Keratinocyte (primary cell): ENCODE measurements at regions not wholly inside any gene's neighbourhood (a gene's known extent, or its start where the extent isn't known, plus 50 kb on each side); places are given as distances from the start of the nearest gene placed in this dataset.

ENCODE experiments used
- DNase-seq: peaks from one replicate; pipeline ENCODE4 v3.0.0-alpha.2; 2011; ENCODE audit warnings: low read depth, missing footprints, low spot score
- FAIRE-seq: peaks from 2 replicates; lab custom pipeline; 2011; peaks lifted over from hg19 to GRCh38; lab: Jason Lieb, UNC
- H2AFZ ChIP-seq: 2 replicates; pipeline ENCODE4 v1.6.0; 2012; ENCODE audit warnings: low read length, control low read depth, inconsistent platforms; ENCODE audit not compliant: control insufficient read depth
- H3K27ac ChIP-seq: 2 replicates; pipeline ENCODE4 v1.5.1; 2011; ENCODE audit warnings: low read length; ENCODE audit not compliant: control insufficient read depth, insufficient read depth
- H3K27me3 ChIP-seq: 3 replicates; pipeline ENCODE4 v1.6.0; 2011; ENCODE audit warnings: low read length; ENCODE audit not compliant: control insufficient read depth, insufficient read depth; ENCODE audit errors: extremely low read depth
- H3K36me3 ChIP-seq, 2 experiments: 2 replicates in 1 of 2; 3 replicates in 1 of 2; pipeline ENCODE4 v1.5.1; 2011; ENCODE audit warnings: low read length in 2 of 2, mild to moderate bottlenecking in 1 of 2; ENCODE audit not compliant: control insufficient read depth in 2 of 2, insufficient read depth in 2 of 2; ENCODE audit errors: extremely low read depth in 1 of 2
- H3K4me1 ChIP-seq: 3 replicates; pipeline ENCODE4 v1.5.1; 2011; ENCODE audit warnings: low read length; ENCODE audit not compliant: control insufficient read depth, insufficient read depth; ENCODE audit errors: extremely low read depth
- H3K4me2 ChIP-seq: 3 replicates; pipeline ENCODE4 v1.6.0; 2011; ENCODE audit warnings: low read depth, low read length; ENCODE audit not compliant: control insufficient read depth, insufficient read depth; ENCODE audit errors: extremely low read depth
- H3K4me3 ChIP-seq, 3 experiments: fragments of 200-600 bp in 1 of 3; sonication (generic) in 1 of 3; 2 replicates in 2 of 3; 3 replicates in 1 of 3; pipeline ENCODE4 v1.5.1; 2011 to 2016; ENCODE audit warnings: low read length in 3 of 3, mild to moderate bottlenecking in 3 of 3, control low read depth in 2 of 3, inconsistent platforms in 1 of 3, low read depth in 1 of 3, mixed read lengths in 1 of 3, mixed run types in 1 of 3, moderate library complexity in 1 of 3; ENCODE audit not compliant: control insufficient read depth in 2 of 3, insufficient read depth in 2 of 3; ENCODE audit errors: extremely low read depth in 1 of 3
- H3K79me2 ChIP-seq: 2 replicates; pipeline ENCODE4 v1.6.0; 2012; ENCODE audit warnings: low read length; ENCODE audit not compliant: control insufficient read depth, insufficient read depth
- H3K9ac ChIP-seq: 3 replicates; pipeline ENCODE4 v1.6.0; 2011; ENCODE audit warnings: low read length; ENCODE audit not compliant: control insufficient read depth, insufficient read depth; ENCODE audit errors: extremely low read depth
- H3K9me1 ChIP-seq: 3 replicates; pipeline ENCODE4 v1.6.0; 2011; ENCODE audit warnings: low read length; ENCODE audit not compliant: control insufficient read depth, insufficient read depth; ENCODE audit errors: extremely low read depth
- H3K9me3 ChIP-seq: 2 replicates; pipeline ENCODE4 v1.5.1; 2012; ENCODE audit warnings: low read depth, low read length; ENCODE audit not compliant: control insufficient read depth
- H4K20me1 ChIP-seq: 3 replicates; pipeline ENCODE4 v1.6.0; 2011; ENCODE audit warnings: low read length; ENCODE audit not compliant: control insufficient read depth, insufficient read depth; ENCODE audit errors: extremely low read depth
- CTCF ChIP-seq, 3 experiments: IDR thresholded peaks in 1 of 3; conservative IDR thresholded peaks in 1 of 3; optimal IDR thresholded peaks in 1 of 3; 2 replicates in 2 of 3; 3 replicates in 1 of 3; pipeline versions ENCODE3 to v1.5.1; 2011; ENCODE audit warnings: low read length in 3 of 3, mild to moderate bottlenecking in 3 of 3, moderate library complexity in 2 of 3, control low read depth in 1 of 3, inconsistent platforms in 1 of 3; ENCODE audit not compliant: insufficient read depth in 2 of 3; ENCODE audit errors: extremely low read depth in 1 of 3
- EZH2 ChIP-seq: IDR thresholded peaks from one replicate; pipeline ENCODE4 v1.6.1; 2012; ENCODE audit warnings: inconsistent platforms, mild to moderate bottlenecking, low read length, moderate library complexity
- dilution Hi-C: fragments of 300-500 bp; cut with MboI; formaldehyde crosslinking; loops from one replicate; pipeline ENCODE4 v1.7.0; 2020; ENCODE audit warnings: low sequenced_read_pairs; ENCODE audit not compliant: extremely low pct_ligation_motif_present

- no peak for DNase-seq
- no peak for FAIRE-seq
- Histone ChIP-seq H3K9me1 (no peaks in the 10 kb centered on the region), H4K20me1 (no peaks in the 10 kb centered on the region), H3K79me2 (no peaks in the 10 kb centered on the region), H3K9me3 (no peaks in the 10 kb centered on the region), H3K36me3 (no peaks in the 10 kb centered on the region), H3K4me1 (no peaks in the 10 kb centered on the region), H2AFZ (no peak overlapping the region), H3K4me2 (no peak overlapping the region), H3K27ac (no peak overlapping the region), H3K4me3 (no peak overlapping the region), H3K27me3 (no peaks in the 10 kb centered on the region), H3K9ac (no peak overlapping the region)
- dilution Hi-C loops: no loop called here
- TF ChIP-seq EZH2: no peak
- TF ChIP-seq CTCF (optimal IDR thresholded peaks at IDR 0.05 in 1 of 3, IDR thresholded peaks at IDR 0.05 in 1 of 3, conservative IDR thresholded peaks at IDR 0.05 in 1 of 3; ENCODE audit: extremely low read depth in 1 of 3, insufficient read depth in 2 of 3, low read length in 3 of 3): no peak
These were observed 378.2 kb downstream of the BCL11A start for GRCh38 chr2:60175290-60175689.

- Histone ChIP-seq H3K9me1 (no peaks in the 10 kb centered on the region), H2AFZ (no peak overlapping the region), H3K4me3 (no peak overlapping the region), H4K20me1 (no peaks in the 10 kb centered on the region), H3K9ac (no peak overlapping the region), H3K36me3 (no peaks in the 10 kb centered on the region), H3K4me2 (no peak overlapping the region), H3K4me1 (no peaks in the 10 kb centered on the region), H3K27me3 (no peaks in the 10 kb centered on the region), H3K9me3 (no peaks in the 10 kb centered on the region), H3K79me2 (no peaks in the 10 kb centered on the region), H3K27ac (no peak overlapping the region)
- TF ChIP-seq CTCF (optimal IDR thresholded peaks at IDR 0.05 in 1 of 3, IDR thresholded peaks at IDR 0.05 in 1 of 3, conservative IDR thresholded peaks at IDR 0.05 in 1 of 3; ENCODE audit: extremely low read depth in 1 of 3, insufficient read depth in 2 of 3, low read length in 3 of 3): no peak
- no peak for TF ChIP-seq EZH2
- DNase-seq: no peak
- dilution Hi-C loops: no loop called here
- FAIRE-seq: no peak
These were observed 379.3 kb downstream of the BCL11A start for GRCh38 chr2:60174146-60174545.
